GM18520 (cell line): ENCODE measurements at regions not wholly inside any gene's neighbourhood (a gene's known extent, or its start where the extent isn't known, plus 50 kb on each side); places are given as distances from the start of the nearest gene placed in this dataset.

Source experiments
- ATAC-seq: cut with Tn5 transposase; IDR thresholded peaks from one replicate; pipeline ENCODE4 v1.9.1; 2021; ENCODE audit not compliant: unreplicated experiment

- ATAC-seq, result no peak
Observed at GRCh38 chr12:24759155-24759554, 189.7 kb downstream of the BCAT1 start.

GRCh38 chr12:24756479-24757024 is 192.3 kb downstream of the BCAT1 start:
- no peak for ATAC-seq

GRCh38 chr12:24754690-24755638 is 193.9 kb downstream of the BCAT1 start:
- ATAC-seq, result no peak

- no peak for ATAC-seq
Observed at GRCh38 chr12:24752763-24753462, 196.0 kb downstream of the BCAT1 start.

GRCh38 chr12:24751181-24751580 is 197.7 kb downstream of the BCAT1 start:
- no peak for ATAC-seq

GRCh38 chr12:24750263-24750662 is 198.6 kb downstream of the BCAT1 start:
- ATAC-seq, result no peak

- no peak for ATAC-seq
Observed at GRCh38 chr12:24749171-24749570, 199.7 kb downstream of the BCAT1 start.

GRCh38 chr12:24748326-24748725 is 200.6 kb downstream of the BCAT1 start:
- ATAC-seq, result no peak

GRCh38 chr12:24746864-24747263 is 202.0 kb downstream of the BCAT1 start:
- no peak for ATAC-seq

- ATAC-seq, result no peak
Observed at GRCh38 chr12:24746006-24746671, 202.8 kb downstream of the BCAT1 start.

GRCh38 chr12:24743941-24744793 is 204.7 kb downstream of the BCAT1 start:
- ATAC-seq, result no peak

- ATAC-seq, result peak; percentile 50
Observed at GRCh38 chr12:24742378-24742777, 206.5 kb downstream of the BCAT1 start.

GRCh38 chr12:24741216-24741615 is 207.7 kb downstream of the BCAT1 start:
- ATAC-seq, result peak; percentile 63

- no peak for ATAC-seq
Observed at GRCh38 chr12:24739106-24739779, 209.7 kb downstream of the BCAT1 start.

- ATAC-seq, result no peak
Observed at GRCh38 chr12:24738441-24738840, 210.5 kb downstream of the BCAT1 start.

GRCh38 chr12:24731596-24731995 is 217.3 kb downstream of the BCAT1 start:
- ATAC-seq, result no peak

- peak; percentile 53 for ATAC-seq
Observed at GRCh38 chr12:24730489-24730896, 218.4 kb downstream of the BCAT1 start.

- ATAC-seq, result no peak
Observed at GRCh38 chr12:24728826-24729225, 220.1 kb downstream of the BCAT1 start.

GRCh38 chr12:24728366-24728765 is 220.5 kb downstream of the BCAT1 start:
- ATAC-seq, result no peak

GRCh38 chr12:24725616-24726015 is 223.3 kb downstream of the BCAT1 start:
- no peak for ATAC-seq
